Neural cell (in vitro differentiated cells): ENCODE measurements at regions not wholly inside any gene's neighbourhood (a gene's known extent, or its start where the extent isn't known, plus 50 kb on each side); places are given as distances from the start of the nearest gene placed in this dataset.

ENCODE experiments used
- H2AFZ ChIP-seq: fragments of 200-600, 300-800 bp; sonication (generic), shearing (Covaris generic); 2 replicates; pipeline ENCODE4 v1.6.0; 2014; ENCODE audit warnings: low read depth, mild to moderate bottlenecking, antibody characterized with exemption, low read length, moderate library complexity
- H3F3A ChIP-seq: fragments of 200-600 bp; shearing (Covaris generic); 2 replicates; pipeline ENCODE4 v1.6.1; 2016; ENCODE audit warnings: mild to moderate bottlenecking, moderate library complexity, mixed read lengths, antibody characterized with exemption, low read length; ENCODE audit not compliant: insufficient read depth, poor library complexity, severe bottlenecking
- H3K27ac ChIP-seq: fragments of 200-600, 300-800 bp; sonication (generic), shearing (Covaris generic); 2 replicates; pipeline ENCODE4 v1.5.1; 2014; ENCODE audit warnings: mild to moderate bottlenecking, low read length, moderate library complexity
- H3K27me3 ChIP-seq: fragments of 300-800, 200-600 bp; sonication (generic), shearing (Covaris generic); 2 replicates; pipeline ENCODE4 v1.6.0; 2014; ENCODE audit warnings: mild to moderate bottlenecking, low read depth, low read length, moderate library complexity; ENCODE audit not compliant: insufficient read depth
- H3K36me3 ChIP-seq: fragments of 300-800, 200-600 bp; sonication (generic), shearing (Covaris generic); 2 replicates; pipeline ENCODE4 v1.5.1; 2014; ENCODE audit warnings: mild to moderate bottlenecking, antibody characterized with exemption, low read length, moderate library complexity; ENCODE audit not compliant: insufficient read depth
- H3K4me2 ChIP-seq: fragments of 300-800, 200-600 bp; sonication (generic), shearing (Covaris generic); 2 replicates; pipeline ENCODE4 v1.6.0; 2014; ENCODE audit warnings: mild to moderate bottlenecking, low read length
- H3K4me3 ChIP-seq: fragments of 300-800, 200-600 bp; sonication (generic), shearing (Covaris generic); 2 replicates; pipeline ENCODE4 v1.5.1; 2014; ENCODE audit warnings: mild to moderate bottlenecking, low read length, moderate library complexity
- H3K79me2 ChIP-seq: fragments of 200-600 bp; shearing (Covaris generic); replicated peaks from 2 replicates; pipeline ENCODE4 v1.6.0; 2014; ENCODE audit warnings: mild to moderate bottlenecking, low read length, moderate library complexity; ENCODE audit not compliant: insufficient read depth
- H3K9ac ChIP-seq: fragments of 300-800, 200-600 bp; sonication (generic), shearing (Covaris generic); 2 replicates; pipeline ENCODE4 v1.6.1; 2016; ENCODE audit warnings: mild to moderate bottlenecking, low read length, mixed read lengths
- H3K9me2 ChIP-seq: fragments of 200-600 bp; shearing (Covaris generic); 2 replicates; pipeline ENCODE4 v1.6.1; 2016; ENCODE audit warnings: mild to moderate bottlenecking, low read length, mixed read lengths; ENCODE audit not compliant: insufficient read depth
- H3K9me3 ChIP-seq: fragments of 200-600, 300-800 bp; sonication (generic), shearing (Covaris generic); 2 replicates; pipeline ENCODE4 v1.6.1; 2016; ENCODE audit warnings: mild to moderate bottlenecking, mixed run types, low read length, moderate library complexity, mixed read lengths
- H4K20me1 ChIP-seq: fragments of 200-600 bp; shearing (Covaris generic); 2 replicates; pipeline ENCODE4 v1.6.1; 2016; ENCODE audit warnings: mild to moderate bottlenecking, mixed run types; ENCODE audit not compliant: insufficient read depth
- CTCF ChIP-seq: fragments of 450-650 bp; IDR thresholded peaks from 2 replicates; pipeline ENCODE4 v1.5.1; 2014; ENCODE audit warnings: antibody characterized with exemption, mild to moderate bottlenecking, moderate library complexity; ENCODE audit not compliant: poor library complexity, severe bottlenecking
- EP300 ChIP-seq: fragments of 450-650 bp; conservative IDR thresholded peaks from 2 replicates; pipeline ENCODE4 v1.6.1; 2014; ENCODE audit warnings: antibody characterized with exemption, mild to moderate bottlenecking, moderate library complexity; ENCODE audit not compliant: poor library complexity, severe bottlenecking
- EZH2 ChIP-seq: fragments of 200-600, 300-800 bp; shearing (Covaris generic), sonication (generic); IDR thresholded peaks from 2 replicates; pipeline ENCODE4 v1.6.1; 2014; ENCODE audit warnings: antibody characterized with exemption, low read length, borderline replicate concordance, mild to moderate bottlenecking; ENCODE audit not compliant: insufficient read depth, poor library complexity, severe bottlenecking
- MXI1 ChIP-seq: fragments of 450-650 bp; conservative IDR thresholded peaks from 2 replicates; pipeline ENCODE4 v1.6.1; 2014; ENCODE audit warnings: antibody characterized with exemption, mild to moderate bottlenecking; ENCODE audit not compliant: poor library complexity, severe bottlenecking
- POLR2AphosphoS5 ChIP-seq: IDR thresholded peaks from 2 replicates; pipeline ENCODE4 v1.6.1; 2012
- RAD21 ChIP-seq: fragments of 450-650 bp; conservative IDR thresholded peaks from 2 replicates; pipeline ENCODE4 v1.6.1; 2014; ENCODE audit warnings: antibody characterized with exemption, mild to moderate bottlenecking, moderate library complexity
- REST ChIP-seq: IDR thresholded peaks from 2 replicates; pipeline ENCODE4 v1.6.1; 2012; ENCODE audit warnings: borderline replicate concordance
- SMC3 ChIP-seq: fragments of 450-650 bp; conservative IDR thresholded peaks from 2 replicates; pipeline ENCODE4 v1.6.1; 2014; ENCODE audit warnings: antibody characterized with exemption, mild to moderate bottlenecking, moderate library complexity; ENCODE audit not compliant: poor library complexity
- TAF1 ChIP-seq: IDR thresholded peaks from 2 replicates; pipeline ENCODE4 v1.6.1; 2012; ENCODE audit warnings: low read depth

- Histone ChIP-seq H3K36me3 (no peaks in the 10 kb centered on the region), H3K27ac (no peak overlapping the region), H3K4me2 (no peak overlapping the region), H3K9ac (no peak overlapping the region), H3K4me3 (no peak overlapping the region), H3K79me2 (no peaks in the 10 kb centered on the region), H3K27me3 (no peaks in the 10 kb centered on the region), H2AFZ (no peak overlapping the region), H3K9me2 (no peaks in the 10 kb centered on the region), H4K20me1 (no peaks in the 10 kb centered on the region), H3K9me3 (no peaks in the 10 kb centered on the region), H3F3A (no peaks in the 10 kb centered on the region)
- TF ChIP-seq RAD21 (no peak), EZH2 (no peak), REST (no peak), TAF1 (no peak), MXI1 (no peak), EP300 (no peak), CTCF (no peak), POLR2AphosphoS5 (no peak), SMC3 (no peak)
These were observed 801.6 kb upstream of the RBFOX1 start for GRCh38 chr16:6531067-6531466.

- TF ChIP-seq POLR2AphosphoS5 (no peak), REST (no peak), TAF1 (no peak), MXI1 (no peak), EP300 (no peak), SMC3 (no peak)
- H3K27ac ChIP-seq, result no peak overlapping the region
- no peaks in the 10 kb centered on the region for H3K79me2 ChIP-seq
- no peaks in the 10 kb centered on the region for H3K9me3 ChIP-seq
- no peaks in the 10 kb centered on the region for H3K27me3 ChIP-seq
- no peak overlapping the region for H3K9ac ChIP-seq
- H4K20me1 ChIP-seq, result no peaks in the 10 kb centered on the region
- H3F3A ChIP-seq, result no peaks in the 10 kb centered on the region
- no peak overlapping the region for H2AFZ ChIP-seq
- no peak overlapping the region for H3K4me3 ChIP-seq
- no peaks in the 10 kb centered on the region for H3K36me3 ChIP-seq
- no peak overlapping the region for H3K4me2 ChIP-seq
- H3K9me2 ChIP-seq, result no peaks in the 10 kb centered on the region
These were observed 804.4 kb upstream of the RBFOX1 start for GRCh38 chr16:6528217-6528616.
